ENCODE measurements at regions not wholly inside any gene's neighbourhood (a gene's known extent, or its start where the extent isn't known, plus 50 kb on each side); places are given as distances from the start of the nearest gene placed in this dataset.

DNA sequence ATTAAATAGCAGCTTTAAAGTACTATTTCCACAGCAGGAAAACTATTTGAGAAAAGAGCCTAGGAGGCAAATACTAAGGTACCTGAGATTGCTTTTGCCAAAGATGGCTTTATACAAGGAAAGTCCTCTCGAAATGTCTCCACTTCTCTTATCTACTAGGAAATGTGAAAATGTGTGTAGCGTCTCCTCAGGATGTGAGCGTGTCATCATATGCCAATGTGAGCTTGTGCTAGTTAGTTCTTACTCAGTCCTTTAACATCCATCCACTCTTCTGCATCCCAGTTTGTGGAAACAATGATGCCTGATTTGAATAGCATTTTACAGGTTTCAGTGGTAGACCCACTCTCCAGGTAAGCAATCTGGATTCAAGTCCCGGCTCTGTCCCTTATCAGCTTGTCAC, 421.0 kb downstream of the DYNC2H1 start:
- DNase-seq (ENCODE audit: low spot score) (no peak), ATAC-seq (no peak)

- ATAC-seq (no peak), DNase-seq (ENCODE audit: low spot score) (no peak)
Observed at GRCh38 chr11:103532133-103532788, 423.0 kb downstream of the DYNC2H1 start.

- no peak for DNase-seq (ENCODE audit: low spot score)
- ATAC-seq: no peak
Observed at GRCh38 chr11:103534191-103534590, 425.0 kb downstream of the DYNC2H1 start.

GRCh38 chr11:103534959-103535358, 425.7 kb downstream of the DYNC2H1 start:
- ATAC-seq: no peak
- DNase-seq (ENCODE audit: low spot score): no peak

GRCh38 chr11:103536335-103536722, 427.1 kb downstream of the DYNC2H1 start:
- ATAC-seq (peak; percentile 40), DNase-seq (ENCODE audit: low spot score) (no peak)

DNA sequence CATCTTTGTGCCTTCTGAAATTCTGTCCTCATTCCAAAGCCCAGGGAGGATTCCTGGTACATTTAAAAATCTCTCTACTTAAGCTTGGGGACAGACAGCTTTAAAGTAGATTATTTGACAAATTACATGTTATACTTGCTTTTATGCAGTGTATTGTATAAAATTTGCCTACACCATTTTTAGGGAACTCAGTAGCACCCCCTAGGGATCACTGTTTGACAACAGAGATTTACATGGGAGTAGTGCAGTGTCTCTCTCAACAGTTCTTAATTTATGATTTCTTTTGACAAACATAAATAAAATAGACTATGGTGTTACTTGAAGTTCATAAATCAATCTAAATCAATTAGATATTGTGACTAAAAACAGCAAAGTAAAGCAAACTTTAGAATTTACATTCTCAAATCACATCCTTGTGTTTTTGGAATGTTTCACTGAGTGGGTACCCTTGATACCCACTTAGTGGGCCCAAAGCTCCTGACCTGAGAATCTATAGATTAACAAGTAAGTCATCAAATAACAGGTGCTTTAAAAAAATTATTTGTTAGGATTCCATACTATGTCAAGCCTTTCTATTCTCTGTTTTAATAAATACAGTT, 428.8 kb downstream of the DYNC2H1 start:
- DNase-seq (ENCODE audit: low spot score) (no peak), ATAC-seq (no peak)

DNA sequence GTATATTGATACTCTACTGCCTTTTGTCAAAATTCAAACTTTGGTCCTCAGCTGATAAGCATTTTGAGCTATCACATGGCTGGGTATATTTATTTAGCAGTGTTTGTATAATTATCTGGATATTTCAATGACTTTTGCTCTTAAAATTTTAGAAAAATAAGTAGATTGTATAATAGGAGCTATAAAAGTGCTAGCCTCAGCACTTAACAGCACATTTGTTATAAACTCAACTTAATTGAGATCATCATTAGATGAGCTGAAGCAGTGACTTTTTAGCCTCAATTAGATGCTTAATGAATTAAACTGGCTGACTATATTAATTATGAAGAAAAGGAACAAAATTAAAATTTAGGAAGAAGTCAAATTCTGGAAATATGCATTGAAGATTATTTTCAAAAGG, 429.9 kb downstream of the DYNC2H1 start:
- no peak for ATAC-seq
- no peak for DNase-seq (ENCODE audit: low spot score)

GRCh38 chr11:103541186-103541795, 432.1 kb downstream of the DYNC2H1 start:
- DNase-seq (ENCODE audit: low spot score): no peak
- no peak for ATAC-seq

DNA sequence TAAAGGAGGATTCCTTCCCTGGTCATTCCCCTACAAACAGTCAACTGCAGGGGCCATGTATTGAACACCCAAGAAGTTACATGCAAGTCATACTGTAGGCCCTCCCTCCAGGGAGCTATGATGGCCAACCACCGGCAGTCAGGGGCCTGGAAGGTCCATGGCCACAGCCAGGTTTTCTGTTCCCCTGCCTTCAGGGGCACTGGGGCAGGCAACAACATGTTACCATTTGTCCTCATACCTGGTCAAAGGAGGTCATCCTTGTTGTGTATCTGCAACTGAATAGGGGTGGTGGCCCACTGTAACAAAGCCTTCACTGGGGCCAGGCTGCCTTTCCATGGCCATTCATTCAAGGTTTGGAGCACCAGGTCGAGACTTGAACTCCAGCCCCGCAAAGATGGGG, 433.6 kb downstream of the DYNC2H1 start:
- DNase-seq (ENCODE audit: low spot score) (no peak), ATAC-seq (no peak)

GRCh38 chr11:103543456-103543855, 434.2 kb downstream of the DYNC2H1 start:
- DNase-seq (ENCODE audit: low spot score) (no peak), ATAC-seq (no peak)

DNA sequence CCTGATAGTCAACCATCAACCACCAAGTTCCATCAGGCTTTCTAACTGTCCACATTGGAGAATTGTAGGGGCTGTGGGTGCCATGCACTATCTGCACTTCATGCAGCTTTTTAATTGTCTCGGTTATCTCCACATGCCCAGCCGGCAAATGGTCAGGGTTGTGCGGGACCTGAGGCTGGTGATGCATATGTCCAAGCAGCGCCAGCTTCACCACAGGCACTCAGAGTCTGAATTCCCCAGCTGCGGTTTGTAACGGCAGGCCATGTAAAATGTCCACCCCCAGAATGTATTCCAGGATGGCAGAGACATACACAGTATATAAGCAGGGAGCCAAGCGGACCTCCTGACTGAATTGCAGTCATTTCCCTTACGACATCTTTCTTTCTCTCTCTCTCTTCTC, 435.6 kb downstream of the DYNC2H1 start:
- DNase-seq (ENCODE audit: low spot score) (no peak), ATAC-seq (no peak)

- ATAC-seq: no peak
Observed at GRCh38 chr11:103545551-103545950, 436.3 kb downstream of the DYNC2H1 start.

GRCh38 chr11:103546236-103546635, 437.0 kb downstream of the DYNC2H1 start:
- no peak for ATAC-seq
- no peak for DNase-seq (ENCODE audit: low spot score)

More at GRCh38 chr11:103545551-103545950, 436.3 kb downstream of the DYNC2H1 start:
- no peak for DNase-seq (ENCODE audit: low spot score)

- DNase-seq (ENCODE audit: low spot score) (no peak), ATAC-seq (no peak)
Observed at GRCh38 chr11:103547024-103547423, 437.8 kb downstream of the DYNC2H1 start.

GRCh38 chr11:103547691-103548090, 438.5 kb downstream of the DYNC2H1 start:
- no peak for ATAC-seq
- no peak for DNase-seq (ENCODE audit: low spot score)

- DNase-seq (ENCODE audit: low spot score) (no peak), ATAC-seq (no peak)
Observed at GRCh38 chr11:103548838-103549237, 439.6 kb downstream of the DYNC2H1 start.

DNA sequence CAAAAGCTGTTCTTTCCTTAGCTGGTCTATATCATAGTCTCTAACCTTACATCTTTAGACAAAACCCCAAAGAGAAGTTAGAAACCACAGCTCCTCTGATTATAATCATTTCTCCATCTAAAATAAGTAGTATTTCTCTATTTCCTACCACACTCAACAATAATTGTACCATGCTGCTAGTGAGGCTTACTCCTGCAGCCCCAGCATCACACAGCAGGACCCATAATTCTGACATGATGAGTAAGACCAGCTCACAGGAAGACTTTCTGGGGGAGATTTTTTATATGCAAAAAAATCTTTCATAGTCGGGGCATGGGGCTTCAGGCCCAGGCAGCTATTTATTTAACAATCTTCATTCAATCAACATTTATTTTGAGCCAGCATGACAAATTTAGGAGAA, 441.6 kb downstream of the DYNC2H1 start:
- DNase-seq (ENCODE audit: low spot score) (no peak), ATAC-seq (no peak)

DNA sequence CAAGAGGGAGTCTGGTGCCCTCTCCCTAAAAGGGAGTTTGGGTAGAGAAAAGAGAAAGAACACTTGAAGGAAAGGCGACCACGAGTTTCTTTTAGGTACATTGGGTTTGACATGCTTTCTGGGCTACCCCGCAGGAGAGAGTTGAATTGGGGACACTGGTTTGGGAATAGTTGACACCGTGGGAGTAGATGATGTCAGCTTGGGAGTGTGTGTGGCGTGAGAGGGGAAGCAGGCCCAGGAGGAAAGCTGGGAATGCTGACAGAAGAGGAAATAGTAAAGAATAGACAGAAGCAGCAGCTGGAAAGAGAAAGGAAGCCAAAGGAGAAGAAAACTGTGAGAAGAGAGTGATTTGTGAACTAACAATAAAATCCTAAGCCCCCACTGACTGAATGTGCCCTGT, 442.9 kb downstream of the DYNC2H1 start:
- ATAC-seq (no peak), DNase-seq (ENCODE audit: low spot score) (no peak)

- DNase-seq (ENCODE audit: low spot score): no peak
- no peak for ATAC-seq
Observed at GRCh38 chr11:103556171-103556570, 446.9 kb downstream of the DYNC2H1 start.

GRCh38 chr11:103566116-103566515, 456.9 kb downstream of the DYNC2H1 start:
- DNase-seq (ENCODE audit: low spot score) (no peak), ATAC-seq (no peak)

DNA sequence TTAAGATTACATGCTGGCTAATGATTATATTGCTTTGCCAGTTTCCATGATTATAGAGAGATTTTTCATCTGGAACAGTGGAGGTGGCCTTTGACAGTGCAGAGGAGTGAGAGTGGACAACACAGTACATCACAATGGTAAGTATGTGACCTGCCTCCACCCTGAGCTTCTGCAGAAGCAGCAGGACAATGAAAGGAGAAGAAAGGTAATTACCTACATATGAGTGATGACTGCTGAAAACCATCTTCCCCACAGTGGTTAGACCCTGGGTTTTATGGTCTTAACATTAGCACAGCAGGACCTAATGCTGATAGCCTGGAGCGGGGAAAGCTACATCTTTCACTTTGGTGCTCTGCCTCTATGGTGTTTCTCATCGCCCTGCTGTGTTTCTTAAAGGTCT, 454.7 kb upstream of the DDI1 start:
- no peak for DNase-seq (ENCODE audit: low spot score)
- no peak for ATAC-seq

DNA sequence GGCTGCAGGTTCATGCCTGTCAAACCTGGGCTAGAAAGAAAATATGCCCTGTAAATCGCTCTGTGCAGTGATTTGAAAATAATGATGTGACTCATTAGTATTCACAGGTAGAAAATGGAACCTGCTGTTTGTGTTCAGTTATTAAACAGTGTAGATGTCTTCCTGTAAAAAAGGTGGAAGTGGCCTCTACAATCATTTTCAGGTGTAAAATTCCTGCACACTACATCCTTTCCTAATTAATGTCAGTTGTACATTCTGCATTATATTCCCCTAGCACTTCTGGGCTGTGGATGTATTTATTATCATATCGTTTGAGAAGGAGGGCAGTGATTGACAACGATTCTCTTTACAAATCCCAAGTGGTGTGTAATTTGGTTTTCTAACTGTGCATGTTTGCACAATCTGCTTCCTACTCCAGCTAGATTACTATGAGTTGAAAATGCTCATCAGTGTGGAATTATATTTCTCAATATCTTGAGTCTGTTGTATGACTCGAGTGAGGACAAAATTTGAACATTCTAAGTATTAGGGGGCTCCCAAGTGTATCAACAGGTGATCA, 454.0 kb upstream of the DDI1 start:
- ATAC-seq: no peak
- DNase-seq (ENCODE audit: low spot score): no peak

Measured in left lobe of liver (tissue), 2 donors.